GM10266 (cell line): ENCODE measurements at regions not wholly inside any gene's neighbourhood (a gene's known extent, or its start where the extent isn't known, plus 50 kb on each side); places are given as distances from the start of the nearest gene placed in this dataset.
A peak's percentile ranks its signal among the peaks of the same experiment; 100 is the strongest.

Source experiments
- DNase-seq: peaks from one replicate; pipeline ENCODE4 v3.0.0; 2012; ENCODE audit errors: extremely low spot score
- CTCF ChIP-seq: IDR thresholded peaks from 2 replicates; pipeline ENCODE4 v1.5.1; 2012; ENCODE audit warnings: mild to moderate bottlenecking, low read depth; ENCODE audit not compliant: control insufficient read depth, insufficient read depth; ENCODE audit errors: missing control alignments

GRCh38 chr7:32259931-32260596, 189.9 kb upstream of the PDE1C start:
- peak; percentile 54 for DNase-seq
- no peak for TF ChIP-seq CTCF

GRCh38 chr7:32258265-32258664, 188.1 kb upstream of the PDE1C start:
- no peak for TF ChIP-seq CTCF
- no peak for DNase-seq

- TF ChIP-seq CTCF, result no peak
- DNase-seq, result no peak
These were observed 187.4 kb upstream of the PDE1C start for GRCh38 chr7:32257621-32258020.

- no peak for TF ChIP-seq CTCF
- no peak for DNase-seq
These were observed 186.6 kb upstream of the PDE1C start for GRCh38 chr7:32256811-32257210.

- TF ChIP-seq CTCF, result no peak
- DNase-seq, result no peak
These were observed 186.2 kb upstream of the PDE1C start for GRCh38 chr7:32256376-32256775.

GRCh38 chr7:32255036-32255435, 184.8 kb upstream of the PDE1C start:
- no peak for DNase-seq
- no peak for TF ChIP-seq CTCF

GRCh38 chr7:32253299-32253698, 183.1 kb upstream of the PDE1C start:
- DNase-seq, result no peak
- TF ChIP-seq CTCF, result no peak
